ENCODE measurements at regions not wholly inside any gene's neighbourhood (a gene's known extent, or its start where the extent isn't known, plus 50 kb on each side); places are given as distances from the start of the nearest gene placed in this dataset.

DNA sequence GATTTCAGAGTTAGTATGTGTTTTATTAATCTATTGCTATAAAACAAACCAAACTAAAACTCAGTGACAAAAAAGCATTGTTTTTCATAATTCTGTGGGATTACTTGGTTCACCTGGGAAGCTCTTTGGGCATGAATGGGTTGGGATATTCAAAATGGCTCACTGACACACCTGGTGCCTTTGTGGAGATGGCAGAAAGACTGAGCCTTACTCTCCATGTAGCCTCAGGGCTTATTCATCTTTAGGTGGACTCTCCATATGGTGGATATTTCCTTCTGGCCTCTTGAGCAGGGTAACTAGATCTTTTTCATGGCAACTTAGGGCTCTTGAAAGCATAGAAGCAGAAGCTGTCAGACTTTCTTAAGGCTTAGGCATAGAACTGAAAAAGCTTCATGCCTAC lies 1102.8 kb upstream of the SEL1L start:
- TF ChIP-seq POLR2AphosphoS5 (IDR thresholded peaks at IDR 0.05; ENCODE audit: low read depth, low read length) (no peak), TAF1 (IDR thresholded peaks at IDR 0.05; ENCODE audit: borderline replicate concordance, insufficient read depth, low read length) (no peak), SIN3A (IDR thresholded peaks at IDR 0.05; ENCODE audit: borderline replicate concordance, insufficient read depth, low read length) (no peak)
- TF ChIP-seq, protein P1, sequence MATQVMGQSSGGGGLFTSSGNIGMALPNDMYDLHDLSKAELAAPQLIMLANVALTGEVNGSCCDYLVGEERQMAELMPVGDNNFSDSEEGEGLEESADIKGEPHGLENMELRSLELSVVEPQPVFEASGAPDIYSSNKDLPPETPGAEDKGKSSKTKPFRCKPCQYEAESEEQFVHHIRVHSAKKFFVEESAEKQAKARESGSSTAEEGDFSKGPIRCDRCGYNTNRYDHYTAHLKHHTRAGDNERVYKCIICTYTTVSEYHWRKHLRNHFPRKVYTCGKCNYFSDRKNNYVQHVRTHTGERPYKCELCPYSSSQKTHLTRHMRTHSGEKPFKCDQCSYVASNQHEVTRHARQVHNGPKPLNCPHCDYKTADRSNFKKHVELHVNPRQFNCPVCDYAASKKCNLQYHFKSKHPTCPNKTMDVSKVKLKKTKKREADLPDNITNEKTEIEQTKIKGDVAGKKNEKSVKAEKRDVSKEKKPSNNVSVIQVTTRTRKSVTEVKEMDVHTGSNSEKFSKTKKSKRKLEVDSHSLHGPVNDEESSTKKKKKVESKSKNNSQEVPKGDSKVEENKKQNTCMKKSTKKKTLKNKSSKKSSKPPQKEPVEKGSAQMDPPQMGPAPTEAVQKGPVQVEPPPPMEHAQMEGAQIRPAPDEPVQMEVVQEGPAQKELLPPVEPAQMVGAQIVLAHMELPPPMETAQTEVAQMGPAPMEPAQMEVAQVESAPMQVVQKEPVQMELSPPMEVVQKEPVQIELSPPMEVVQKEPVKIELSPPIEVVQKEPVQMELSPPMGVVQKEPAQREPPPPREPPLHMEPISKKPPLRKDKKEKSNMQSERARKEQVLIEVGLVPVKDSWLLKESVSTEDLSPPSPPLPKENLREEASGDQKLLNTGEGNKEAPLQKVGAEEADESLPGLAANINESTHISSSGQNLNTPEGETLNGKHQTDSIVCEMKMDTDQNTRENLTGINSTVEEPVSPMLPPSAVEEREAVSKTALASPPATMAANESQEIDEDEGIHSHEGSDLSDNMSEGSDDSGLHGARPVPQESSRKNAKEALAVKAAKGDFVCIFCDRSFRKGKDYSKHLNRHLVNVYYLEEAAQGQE (IDR thresholded peaks at IDR 0.05; ENCODE audit: insufficient read depth in 1 of 2, low read depth in 2 of 2, low read length in 2 of 2), result no peak
